H1 (cell line): ENCODE measurements at regions not wholly inside any gene's neighbourhood (a gene's known extent, or its start where the extent isn't known, plus 50 kb on each side); places are given as distances from the start of the nearest gene placed in this dataset.
A peak's percentile ranks its signal among the peaks of the same experiment; 100 is the strongest.

Experiments
- CTCF ChIA-PET: fragments of 300-600 bp; sonication (Branson Sonifier 250); formaldehyde crosslinking; loops from one replicate; lab custom pipeline; 2021; ENCODE audit not compliant: partially characterized antibody; lab: Charles Lee
- POLR2A ChIA-PET: fragments of 300-600 bp; sonication (Branson Sonifier 250); formaldehyde crosslinking; loops from one replicate; lab custom pipeline; 2021; ENCODE audit warnings: inconsistent platforms; ENCODE audit not compliant: partially characterized antibody; lab: Charles Lee
- DNase-seq, 2 experiments: peaks; one replicate each; pipeline versions ENCODE4 v3.0.0 to v3.0.0-alpha.2; 2010 to 2022; ENCODE audit warnings: low spot score in 2 of 2, low read depth in 1 of 2, mixed read lengths in 1 of 2
- FAIRE-seq: peaks from 2 replicates; lab custom pipeline; 2011; peaks lifted over from hg19 to GRCh38; lab: Jason Lieb, UNC
- H2AFZ ChIP-seq: 2 replicates; pipeline ENCODE4 v1.8.1; 2012; ENCODE audit warnings: low read length, inconsistent platforms
- H2AK5ac ChIP-seq: 2 replicates; pipeline ENCODE4 v1.6.1; 2013; ENCODE audit warnings: low read depth, low read length
- H2BK120ac ChIP-seq: replicated peaks from 2 replicates; pipeline ENCODE3; 2013; ENCODE audit warnings: low read depth, low read length, inconsistent platforms
- H2BK12ac ChIP-seq: 2 replicates; pipeline ENCODE4 v1.6.1; 2013; ENCODE audit warnings: low read depth, low read length
- H2BK15ac ChIP-seq: 2 replicates; pipeline ENCODE4 v1.6.1; 2013; ENCODE audit warnings: low read length
- H2BK20ac ChIP-seq: 2 replicates; pipeline ENCODE4 v1.6.1; 2013; ENCODE audit warnings: low read length
- H2BK5ac ChIP-seq: 2 replicates; pipeline ENCODE4 v1.6.1; 2013; ENCODE audit warnings: low read depth, low read length
- H3K14ac ChIP-seq: 2 replicates; pipeline ENCODE4 v1.6.1; 2013; ENCODE audit warnings: inconsistent platforms; ENCODE audit not compliant: insufficient read length
- H3K18ac ChIP-seq: 2 replicates; pipeline ENCODE4 v1.6.1; 2013; ENCODE audit warnings: low read length; ENCODE audit errors: extremely low read depth
- H3K23ac ChIP-seq: 2 replicates; pipeline ENCODE4 v1.6.1; 2013; ENCODE audit warnings: inconsistent platforms; ENCODE audit not compliant: insufficient read length
- H3K23me2 ChIP-seq: 2 replicates; pipeline ENCODE4 v1.6.1; 2013; ENCODE audit warnings: low read depth, low read length
- H3K27ac ChIP-seq: 2 replicates; pipeline ENCODE4 v1.6.1; 2011; ENCODE audit warnings: low read depth, low read length, inconsistent platforms
- H3K27me3 ChIP-seq, 4 experiments: replicated peaks in 1 of 4; 1 replicate in 1 of 4; 2 replicates in 3 of 4; pipeline versions ENCODE4 v1.6.1 to v1.8.1; 2011 to 2013; ENCODE audit warnings: low read length in 3 of 4, mild to moderate bottlenecking in 3 of 4, inconsistent platforms in 2 of 4, mixed read lengths in 2 of 4, moderate library complexity in 1 of 4; ENCODE audit not compliant: control insufficient read depth in 3 of 4, insufficient read depth in 3 of 4; ENCODE audit errors: extremely low read depth in 1 of 4
- H3K36me3 ChIP-seq, 4 experiments: 2 replicates each; pipeline versions ENCODE4 v1.6.1 to v1.8.1; 2011 to 2013; ENCODE audit warnings: mild to moderate bottlenecking in 4 of 4, low read length in 3 of 4, moderate library complexity in 2 of 4, control low read depth in 1 of 4, inconsistent platforms in 1 of 4; ENCODE audit not compliant: insufficient read depth in 4 of 4, control insufficient read depth in 2 of 4
- H3K4ac ChIP-seq: replicated peaks from 2 replicates; pipeline ENCODE3; 2013; ENCODE audit warnings: low read length, low read depth, mixed read lengths, inconsistent platforms; ENCODE audit not compliant: insufficient read length
- H3K4me1 ChIP-seq, 4 experiments: replicated peaks in 1 of 4; 1 replicate in 1 of 4; 2 replicates in 3 of 4; pipeline versions ENCODE4 v1.6.1 to v1.8.1; 2011 to 2013; ENCODE audit warnings: low read length in 3 of 4, inconsistent platforms in 2 of 4, mixed read lengths in 1 of 4; ENCODE audit not compliant: insufficient read depth in 4 of 4, control insufficient read depth in 3 of 4
- H3K4me2 ChIP-seq, 2 experiments: 2 replicates each; pipeline versions ENCODE4 v1.6.1 to v1.8.1; 2011 to 2013; ENCODE audit warnings: low read depth in 2 of 2, low read length in 2 of 2, control low read depth in 1 of 2, inconsistent platforms in 1 of 2, mild to moderate bottlenecking in 1 of 2; ENCODE audit not compliant: insufficient read depth in 1 of 2
- H3K4me3 ChIP-seq, 4 experiments: fragments of 200-600, 300-600 bp in 1 of 4; sonication (generic), shearing (Covaris generic), sonication (Bioruptor Twin) in 1 of 4; 2 replicates each; pipeline versions ENCODE4 v1.5.1 to v1.8.1; 2011 to 2016; ENCODE audit warnings: low read length in 4 of 4, low read depth in 3 of 4, control low read depth in 2 of 4, inconsistent platforms in 2 of 4, mild to moderate bottlenecking in 2 of 4, mixed read lengths in 1 of 4, moderate library complexity in 1 of 4; ENCODE audit not compliant: insufficient read depth in 2 of 4; ENCODE audit errors: extremely low read depth in 1 of 4
- H3K56ac ChIP-seq: replicated peaks from 2 replicates; pipeline ENCODE3; 2013; ENCODE audit warnings: low read depth, mild to moderate bottlenecking, mixed read lengths, low read length, inconsistent platforms; ENCODE audit not compliant: insufficient read length
- H3K79me1 ChIP-seq: 2 replicates; pipeline ENCODE4 v1.6.1; 2013; ENCODE audit warnings: low read depth, low read length, control low read depth
- H3K79me2 ChIP-seq, 2 experiments: 2 replicates each; pipeline versions ENCODE4 v1.6.1 to v1.8.1; 2012 to 2013; ENCODE audit warnings: low read length in 2 of 2, mild to moderate bottlenecking in 2 of 2, inconsistent platforms in 1 of 2; ENCODE audit not compliant: insufficient read depth in 2 of 2, control insufficient read depth in 1 of 2
- H3K9ac ChIP-seq, 4 experiments: replicated peaks in 1 of 4; 1 replicate in 1 of 4; 2 replicates in 3 of 4; pipeline versions ENCODE4 v1.6.1 to v1.8.1; 2011 to 2013; ENCODE audit warnings: low read depth in 3 of 4, low read length in 3 of 4, control low read depth in 2 of 4, mild to moderate bottlenecking in 2 of 4, moderate library complexity in 2 of 4, inconsistent platforms in 1 of 4; ENCODE audit errors: extremely low read depth in 1 of 4
- H3K9me3 ChIP-seq, 2 experiments: 2 replicates each; pipeline versions ENCODE4 v1.6.1 to v1.8.1; 2012 to 2013; ENCODE audit warnings: mild to moderate bottlenecking in 2 of 2, moderate library complexity in 2 of 2, control low read depth in 1 of 2, inconsistent platforms in 1 of 2, low read depth in 1 of 2, low read length in 1 of 2, mixed read lengths in 1 of 2; ENCODE audit not compliant: insufficient read depth in 2 of 2
- H4K20me1 ChIP-seq, 2 experiments: replicated peaks in 1 of 2; 2 replicates each; pipeline versions ENCODE3 to v1.8.1; 2011 to 2013; ENCODE audit warnings: inconsistent platforms in 2 of 2, low read length in 2 of 2, mild to moderate bottlenecking in 1 of 2; ENCODE audit not compliant: insufficient read depth in 2 of 2, control insufficient read depth in 1 of 2
- H4K5ac ChIP-seq: 2 replicates; pipeline ENCODE4 v1.6.1; 2013; ENCODE audit warnings: low read length, low read depth, mixed read lengths, inconsistent platforms; ENCODE audit not compliant: insufficient read length
- H4K8ac ChIP-seq: 2 replicates; pipeline ENCODE4 v1.8.0; 2013; ENCODE audit warnings: mild to moderate bottlenecking, moderate library complexity, low read length, inconsistent platforms; ENCODE audit not compliant: insufficient read depth; ENCODE audit errors: extremely low read depth
- H4K91ac ChIP-seq: replicated peaks from 2 replicates; pipeline ENCODE3; 2013; ENCODE audit warnings: low read length, mixed read lengths, inconsistent platforms; ENCODE audit not compliant: insufficient read length
- ATF2 ChIP-seq: IDR thresholded peaks from 2 replicates; pipeline ENCODE4 v1.6.1; 2012; ENCODE audit warnings: low read length, inconsistent platforms
- BRCA1 ChIP-seq: IDR thresholded peaks from 2 replicates; pipeline ENCODE4 v1.6.1; 2012; ENCODE audit warnings: low read depth, low read length, improper control_type of control experiment
- CEBPB ChIP-seq: IDR thresholded peaks from 2 replicates; pipeline ENCODE4 v1.6.1; 2012; ENCODE audit warnings: low read depth, low read length
- E2F6 ChIP-seq: IDR thresholded peaks from 2 replicates; pipeline ENCODE4 v1.6.1; 2012; ENCODE audit warnings: inconsistent platforms
- EP300 ChIP-seq, 2 experiments: IDR thresholded peaks; 1 replicate in 1 of 2; 2 replicates in 1 of 2; pipeline ENCODE4 v1.6.1; 2011 to 2012; ENCODE audit warnings: low read depth in 2 of 2, low read length in 2 of 2, mild to moderate bottlenecking in 2 of 2, borderline replicate concordance in 1 of 2, inconsistent platforms in 1 of 2, moderate library complexity in 1 of 2
- JUND ChIP-seq: IDR thresholded peaks from 2 replicates; pipeline ENCODE4 v1.6.1; 2011; ENCODE audit warnings: mild to moderate bottlenecking, improper control_type of control experiment, low read length
- RFX5 ChIP-seq: IDR thresholded peaks from 2 replicates; pipeline ENCODE4 v1.6.1; 2011; ENCODE audit warnings: low read depth, low read length, improper control_type of control experiment, borderline replicate concordance
- SP1 ChIP-seq: IDR thresholded peaks from 2 replicates; pipeline ENCODE4 v1.6.1; 2011; ENCODE audit warnings: low read depth, low read length
- SP4 ChIP-seq: IDR thresholded peaks from 2 replicates; pipeline ENCODE4 v1.6.1; 2012; ENCODE audit warnings: low read length, inconsistent platforms
- TCF12 ChIP-seq: IDR thresholded peaks from 2 replicates; pipeline ENCODE4 v1.6.1; 2011; ENCODE audit warnings: low read depth, mild to moderate bottlenecking, low read length
- ZNF274 ChIP-seq: IDR thresholded peaks from 2 replicates; pipeline ENCODE4 v1.7.0; 2012; ENCODE audit warnings: low read length, borderline replicate concordance; ENCODE audit errors: extremely low read depth
- WGBS, 2 experiments: shearing (Covaris generic) in 1 of 2; methylation state at CpG; one replicate each; pipeline versions ENCODE4 v1.1.6 to v1.1.7; 2013 to 2015; ENCODE audit warnings: low lambda C conversion rate in 2 of 2, mixed read lengths in 2 of 2, inconsistent platforms in 1 of 2, low coverage in 1 of 2, missing lambda C conversion rate in 1 of 2; ENCODE audit not compliant: insufficient replicate concordance in 2 of 2, insufficient coverage in 1 of 2, insufficient read length in 1 of 2; ENCODE audit errors: extremely low coverage in 1 of 2, missing lambda C conversion rate in 1 of 2; 5-methylcytosine and 5-hydroxymethylcytosine counted together

GRCh38 chr11:16669799-16670415, 68.5 kb upstream of the C11orf58 start:
- Histone ChIP-seq H3K4me1 (peaks cover 3 to 10% (median 7%) of the 10 kb centered on the region in 4 experiments; a peak in 5 of 7 replicates), H3K36me3 (no peaks in the 10 kb centered on the region; a peak in 1 of 8 replicates), H3K23me2 (no peaks in the 10 kb centered on the region), H3K27ac (peak overlapping the region; percentile 10; the same call in 1 of the 2 replicates), H3K9ac (no peak overlapping the region), H2BK20ac (peak overlapping the region; percentile 48; the same call in 1 of the 2 replicates), H3K9me3 (peaks cover 4 to 6% of the 10 kb centered on the region in 2 experiments; a peak in 2 of 4 replicates), H4K5ac (no peak overlapping the region), H3K18ac (peak overlapping the region; percentile 71), H4K20me1 (no peaks in the 10 kb centered on the region), H3K79me2 (no peaks in the 10 kb centered on the region), H3K4me3 (no peak overlapping the region; a peak in 1 of 8 replicates), H2BK120ac (peak overlapping the region; percentile 28), H3K56ac (no peak overlapping the region), H3K27me3 (no peaks in the 10 kb centered on the region), H2AFZ (peak overlapping the region; percentile 87), H2BK5ac (peak overlapping the region; percentile 75; the same call in 1 of the 2 replicates), H3K23ac (no peak overlapping the region), H2BK15ac (peak overlapping the region; percentile 81; the same call in 1 of the 2 replicates), H3K4me2 (peak overlapping the region in 1 of 2 experiments; percentile 7; a peak in 1 of 4 replicates), H4K91ac (peak overlapping the region; percentile 69), H3K79me1 (no peaks in the 10 kb centered on the region), H3K4ac (peak overlapping the region; percentile 81), H2AK5ac (no peak overlapping the region), H3K14ac (no peak overlapping the region), H2BK12ac (peak overlapping the region; percentile 90), H4K8ac (peak overlapping the region; percentile 35; the same call in 1 of the 2 replicates)
- POLR2A ChIA-PET = no interaction called here
- FAIRE-seq = peak; percentile 55
- CTCF ChIA-PET = no interaction called here
- WGBS, 2 experiments = 84% methylated on average over 2 of the region's 2 CpGs; no CpG with 5 or more reads in 1 of the 2 experiments
- peak in 1 of 2 experiments; percentile 77 for DNase-seq
- TF ChIP-seq E2F6 (no peak), EP300 (IDR thresholded peaks at IDR 0.05; ENCODE audit: borderline replicate concordance in 1 of 2, low read depth in 2 of 2, low read length in 2 of 2) (no peak), BRCA1 (no peak), CEBPB (no peak), SP1 (0 out of 2 replicates have a peak, but pooled peaks have one; percentile 29), JUND (peak; percentile 85), SP4 (no peak), RFX5 (no peak), ATF2 (no peak), TCF12 (no peak), ZNF274 (no peak)
